ELF-1 (cell line): ENCODE measurements at regions not wholly inside any gene's neighbourhood (a gene's known extent, or its start where the extent isn't known, plus 50 kb on each side); places are given as distances from the start of the nearest gene placed in this dataset.

Experiments used
- DNase-seq: peaks from one replicate; pipeline ENCODE4 v3.0.0-alpha.2; 2016; ENCODE audit warnings: low read depth, low spot score

GRCh38 chr12:107468182-107468581 lies 217.4 kb upstream of the PWP1 start:
- no peak for DNase-seq

GRCh38 chr12:107469011-107469410 lies 216.6 kb upstream of the PWP1 start:
- no peak for DNase-seq

GRCh38 chr12:107470645-107471044 lies 215.0 kb upstream of the PWP1 start:
- no peak for DNase-seq

GRCh38 chr12:107472308-107472707 lies 213.3 kb upstream of the PWP1 start:
- DNase-seq, result no peak

- DNase-seq, result no peak
These were observed 211.5 kb upstream of the PWP1 start for GRCh38 chr12:107474099-107474498.

GRCh38 chr12:107474639-107475539 lies 210.7 kb upstream of the PWP1 start:
- no peak for DNase-seq

GRCh38 chr12:107475900-107476299 lies 209.7 kb upstream of the PWP1 start:
- no peak for DNase-seq

- no peak for DNase-seq
These were observed 208.6 kb upstream of the PWP1 start for GRCh38 chr12:107477018-107477417.

- DNase-seq, result no peak
These were observed 207.5 kb upstream of the PWP1 start for GRCh38 chr12:107477947-107478610.

GRCh38 chr12:107478881-107479280 lies 206.7 kb upstream of the PWP1 start:
- no peak for DNase-seq

GRCh38 chr12:107480836-107481608 lies 204.6 kb upstream of the PWP1 start:
- DNase-seq, result no peak

- DNase-seq, result no peak
These were observed 201.4 kb upstream of the PWP1 start for GRCh38 chr12:107484230-107484629.

GRCh38 chr12:107484941-107485340 lies 200.7 kb upstream of the PWP1 start:
- DNase-seq, result no peak

- no peak for DNase-seq
These were observed 199.9 kb upstream of the PWP1 start for GRCh38 chr12:107485731-107486130.

GRCh38 chr12:107486140-107486892 lies 199.3 kb upstream of the PWP1 start:
- DNase-seq, result no peak

GRCh38 chr12:107487011-107487680 lies 198.5 kb upstream of the PWP1 start:
- no peak for DNase-seq

- DNase-seq, result no peak
These were observed 196.9 kb upstream of the PWP1 start for GRCh38 chr12:107488666-107489065.

GRCh38 chr12:107490010-107490409 lies 195.6 kb upstream of the PWP1 start:
- no peak for DNase-seq

GRCh38 chr12:107491856-107492255 lies 193.7 kb upstream of the PWP1 start:
- DNase-seq, result no peak

- no peak for DNase-seq
These were observed 193.0 kb upstream of the PWP1 start for GRCh38 chr12:107492393-107493134.
